Tibial nerve (tissue), 3 donors: ENCODE measurements at regions not wholly inside any gene's neighbourhood (a gene's known extent, or its start where the extent isn't known, plus 50 kb on each side); places are given as distances from the start of the nearest gene placed in this dataset.

Experiments used
- POLR2A ChIP-seq, 2 donors: fragments of 450-650 bp; IDR thresholded peaks; one replicate each; pipeline ENCODE4 v1.6.1; 2017; ENCODE audit warnings: antibody characterized with exemption in 2 of 2, mild to moderate bottlenecking in 2 of 2, moderate library complexity in 2 of 2
- TF ChIP-seq, protein P1 (sequence below), 5 experiments: fragments of 200-600 bp in 3 of 5; fragments of 450-650 bp in 2 of 5; sonication (generic) in 3 of 5; IDR thresholded peaks; one replicate each; pipeline ENCODE4 v1.5.1; 2016 to 2019; ENCODE audit warnings: antibody characterized with exemption in 5 of 5, mild to moderate bottlenecking in 3 of 5, moderate library complexity in 2 of 5

DNA sequence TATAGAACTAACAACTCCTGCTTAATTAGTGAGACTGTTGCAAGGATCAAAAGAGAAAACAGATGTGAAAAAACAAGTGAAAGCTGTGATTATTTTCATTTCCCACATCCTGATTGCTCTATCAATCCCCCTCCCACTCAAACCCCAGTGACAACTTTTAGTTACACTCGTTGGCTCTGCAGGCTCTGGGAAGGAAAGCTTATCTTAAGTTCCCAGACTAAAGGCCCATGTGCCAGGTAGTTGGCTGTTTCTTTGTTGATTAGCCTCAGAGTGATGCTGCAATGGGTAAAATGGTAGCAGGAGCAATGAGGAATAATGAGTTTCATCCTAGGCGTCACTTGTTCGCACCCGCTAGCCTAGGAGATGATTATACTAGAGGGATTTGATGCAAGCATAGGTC, 133.3 kb upstream of the IFNE start:
- TF ChIP-seq, protein P1, sequence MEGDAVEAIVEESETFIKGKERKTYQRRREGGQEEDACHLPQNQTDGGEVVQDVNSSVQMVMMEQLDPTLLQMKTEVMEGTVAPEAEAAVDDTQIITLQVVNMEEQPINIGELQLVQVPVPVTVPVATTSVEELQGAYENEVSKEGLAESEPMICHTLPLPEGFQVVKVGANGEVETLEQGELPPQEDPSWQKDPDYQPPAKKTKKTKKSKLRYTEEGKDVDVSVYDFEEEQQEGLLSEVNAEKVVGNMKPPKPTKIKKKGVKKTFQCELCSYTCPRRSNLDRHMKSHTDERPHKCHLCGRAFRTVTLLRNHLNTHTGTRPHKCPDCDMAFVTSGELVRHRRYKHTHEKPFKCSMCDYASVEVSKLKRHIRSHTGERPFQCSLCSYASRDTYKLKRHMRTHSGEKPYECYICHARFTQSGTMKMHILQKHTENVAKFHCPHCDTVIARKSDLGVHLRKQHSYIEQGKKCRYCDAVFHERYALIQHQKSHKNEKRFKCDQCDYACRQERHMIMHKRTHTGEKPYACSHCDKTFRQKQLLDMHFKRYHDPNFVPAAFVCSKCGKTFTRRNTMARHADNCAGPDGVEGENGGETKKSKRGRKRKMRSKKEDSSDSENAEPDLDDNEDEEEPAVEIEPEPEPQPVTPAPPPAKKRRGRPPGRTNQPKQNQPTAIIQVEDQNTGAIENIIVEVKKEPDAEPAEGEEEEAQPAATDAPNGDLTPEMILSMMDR (IDR thresholded peaks at IDR 0.05): no peak
- no peak for TF ChIP-seq POLR2A (IDR thresholded peaks at IDR 0.05)
